Tibial nerve (tissue), 4 donors: ENCODE measurements at regions not wholly inside any gene's neighbourhood (a gene's known extent, or its start where the extent isn't known, plus 50 kb on each side); places are given as distances from the start of the nearest gene placed in this dataset.

Experiments used
- EP300 ChIP-seq, 2 donors: sonication (generic); formaldehyde crosslinking; IDR thresholded peaks; one replicate each; pipeline ENCODE4 v1.6.1; 2017; ENCODE audit warnings: antibody characterized with exemption in 2 of 2, mild to moderate bottlenecking in 1 of 2
- TF ChIP-seq, protein P1 (sequence below), 5 experiments: fragments of 200-600 bp in 3 of 5; fragments of 450-650 bp in 2 of 5; sonication (generic) in 3 of 5; IDR thresholded peaks; one replicate each; pipeline ENCODE4 v1.5.1; 2016 to 2019; ENCODE audit warnings: antibody characterized with exemption in 5 of 5, mild to moderate bottlenecking in 3 of 5, moderate library complexity in 2 of 5

DNA sequence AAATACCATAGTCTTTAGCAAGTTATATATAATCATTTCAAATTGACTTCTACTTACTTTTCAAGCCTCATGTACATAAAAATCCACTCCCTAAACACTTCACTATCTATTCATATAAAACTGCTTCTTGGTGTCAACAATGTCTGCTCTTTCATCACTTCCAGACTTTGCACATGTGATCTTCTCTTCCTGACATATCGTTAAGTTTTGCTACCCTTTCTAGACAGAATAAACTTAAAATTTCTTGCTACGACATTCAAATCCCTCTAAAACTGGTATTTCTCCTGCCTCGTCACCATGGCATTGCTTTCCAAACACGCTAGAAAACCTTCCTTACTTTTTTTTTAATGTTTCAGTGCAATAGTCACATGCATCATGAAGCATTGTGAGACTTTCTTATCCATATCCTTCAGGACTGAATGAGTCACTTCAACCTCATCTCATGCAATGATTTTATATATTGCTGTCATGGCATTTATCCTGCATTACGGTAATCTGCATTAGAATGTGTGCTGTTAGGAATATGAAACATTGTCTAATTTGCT lies 122.8 kb downstream of the GMNC start:
- TF ChIP-seq, protein P1, sequence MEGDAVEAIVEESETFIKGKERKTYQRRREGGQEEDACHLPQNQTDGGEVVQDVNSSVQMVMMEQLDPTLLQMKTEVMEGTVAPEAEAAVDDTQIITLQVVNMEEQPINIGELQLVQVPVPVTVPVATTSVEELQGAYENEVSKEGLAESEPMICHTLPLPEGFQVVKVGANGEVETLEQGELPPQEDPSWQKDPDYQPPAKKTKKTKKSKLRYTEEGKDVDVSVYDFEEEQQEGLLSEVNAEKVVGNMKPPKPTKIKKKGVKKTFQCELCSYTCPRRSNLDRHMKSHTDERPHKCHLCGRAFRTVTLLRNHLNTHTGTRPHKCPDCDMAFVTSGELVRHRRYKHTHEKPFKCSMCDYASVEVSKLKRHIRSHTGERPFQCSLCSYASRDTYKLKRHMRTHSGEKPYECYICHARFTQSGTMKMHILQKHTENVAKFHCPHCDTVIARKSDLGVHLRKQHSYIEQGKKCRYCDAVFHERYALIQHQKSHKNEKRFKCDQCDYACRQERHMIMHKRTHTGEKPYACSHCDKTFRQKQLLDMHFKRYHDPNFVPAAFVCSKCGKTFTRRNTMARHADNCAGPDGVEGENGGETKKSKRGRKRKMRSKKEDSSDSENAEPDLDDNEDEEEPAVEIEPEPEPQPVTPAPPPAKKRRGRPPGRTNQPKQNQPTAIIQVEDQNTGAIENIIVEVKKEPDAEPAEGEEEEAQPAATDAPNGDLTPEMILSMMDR (IDR thresholded peaks at IDR 0.05), result no peak
- no peak for TF ChIP-seq EP300 (IDR thresholded peaks at IDR 0.05)
